ENCODE measurements at regions not wholly inside any gene's neighbourhood (a gene's known extent, or its start where the extent isn't known, plus 50 kb on each side); places are given as distances from the start of the nearest gene placed in this dataset.
A peak's percentile ranks its signal among the peaks of the same experiment; 100 is the strongest.

DNA sequence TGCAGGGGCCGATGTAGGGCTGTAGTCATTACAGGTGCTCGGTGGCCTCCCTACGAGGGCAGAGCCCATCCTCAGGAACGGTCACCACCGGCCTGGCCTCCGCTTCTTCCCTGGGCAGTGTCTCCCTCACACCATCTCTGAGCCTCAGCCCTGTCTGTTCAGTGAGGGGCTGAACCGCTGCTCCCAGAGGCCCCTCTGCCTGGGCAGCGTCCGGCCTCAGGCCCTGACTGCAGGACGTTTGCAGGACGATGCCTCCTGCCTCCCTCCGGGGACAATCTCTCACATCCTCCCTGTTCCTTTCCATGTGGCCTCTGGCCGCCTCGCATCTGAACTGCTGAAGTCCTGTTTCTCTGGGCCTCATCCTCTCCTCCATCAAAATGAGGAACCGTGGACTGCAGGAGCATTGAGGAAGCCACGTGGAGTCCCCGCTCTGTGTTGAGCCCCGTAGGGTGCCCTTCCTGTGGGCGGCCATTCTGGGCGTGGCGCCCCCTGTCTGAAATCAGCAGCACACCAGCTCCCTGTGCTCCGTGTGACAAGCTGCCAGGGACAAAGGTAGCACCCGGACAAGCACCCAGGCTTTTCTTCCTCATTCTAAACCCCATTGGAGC lies 933.5 kb downstream of the BRD1 start:
- Histone ChIP-seq H3K27ac (ENCODE audit: low read depth, low read length) (no peak overlapping the region), H3K4me1 (ENCODE audit: control insufficient read depth, low read length) (no peaks in the 10 kb centered on the region), H3K4me2 (ENCODE audit: low read length) (no peak overlapping the region), H3K36me3 (ENCODE audit: control insufficient read depth, low read length) (no peaks in the 10 kb centered on the region), H3K9me2 (replicated peaks; ENCODE audit: control insufficient read depth, low read length) (no peaks in the 10 kb centered on the region), H3K9me3 (ENCODE audit: control insufficient read depth, insufficient read depth, low read length) (no peaks in the 10 kb centered on the region), H3K79me2 (ENCODE audit: control insufficient read depth, low read length) (no peaks in the 10 kb centered on the region), H3K27me3 (ENCODE audit: control insufficient read depth, low read length) (no peaks in the 10 kb centered on the region), H4K20me1 (ENCODE audit: control insufficient read depth, insufficient read depth, low read depth, low read length) (no peaks in the 10 kb centered on the region), H3K4me3 (ENCODE audit: low read length) (no peak overlapping the region), H3F3A (ENCODE audit: control insufficient read depth, insufficient read depth) (no peaks in the 10 kb centered on the region)
- TF ChIP-seq, protein P1, sequence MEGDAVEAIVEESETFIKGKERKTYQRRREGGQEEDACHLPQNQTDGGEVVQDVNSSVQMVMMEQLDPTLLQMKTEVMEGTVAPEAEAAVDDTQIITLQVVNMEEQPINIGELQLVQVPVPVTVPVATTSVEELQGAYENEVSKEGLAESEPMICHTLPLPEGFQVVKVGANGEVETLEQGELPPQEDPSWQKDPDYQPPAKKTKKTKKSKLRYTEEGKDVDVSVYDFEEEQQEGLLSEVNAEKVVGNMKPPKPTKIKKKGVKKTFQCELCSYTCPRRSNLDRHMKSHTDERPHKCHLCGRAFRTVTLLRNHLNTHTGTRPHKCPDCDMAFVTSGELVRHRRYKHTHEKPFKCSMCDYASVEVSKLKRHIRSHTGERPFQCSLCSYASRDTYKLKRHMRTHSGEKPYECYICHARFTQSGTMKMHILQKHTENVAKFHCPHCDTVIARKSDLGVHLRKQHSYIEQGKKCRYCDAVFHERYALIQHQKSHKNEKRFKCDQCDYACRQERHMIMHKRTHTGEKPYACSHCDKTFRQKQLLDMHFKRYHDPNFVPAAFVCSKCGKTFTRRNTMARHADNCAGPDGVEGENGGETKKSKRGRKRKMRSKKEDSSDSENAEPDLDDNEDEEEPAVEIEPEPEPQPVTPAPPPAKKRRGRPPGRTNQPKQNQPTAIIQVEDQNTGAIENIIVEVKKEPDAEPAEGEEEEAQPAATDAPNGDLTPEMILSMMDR (IDR thresholded peaks at IDR 0.05; ENCODE audit: low read depth, low read length, poor library complexity, severe bottlenecking): peak; percentile 74
- no peak for TF ChIP-seq EZH2phosphoT487 (IDR thresholded peaks at IDR 0.05; ENCODE audit: borderline replicate concordance, low read length)

DNA sequence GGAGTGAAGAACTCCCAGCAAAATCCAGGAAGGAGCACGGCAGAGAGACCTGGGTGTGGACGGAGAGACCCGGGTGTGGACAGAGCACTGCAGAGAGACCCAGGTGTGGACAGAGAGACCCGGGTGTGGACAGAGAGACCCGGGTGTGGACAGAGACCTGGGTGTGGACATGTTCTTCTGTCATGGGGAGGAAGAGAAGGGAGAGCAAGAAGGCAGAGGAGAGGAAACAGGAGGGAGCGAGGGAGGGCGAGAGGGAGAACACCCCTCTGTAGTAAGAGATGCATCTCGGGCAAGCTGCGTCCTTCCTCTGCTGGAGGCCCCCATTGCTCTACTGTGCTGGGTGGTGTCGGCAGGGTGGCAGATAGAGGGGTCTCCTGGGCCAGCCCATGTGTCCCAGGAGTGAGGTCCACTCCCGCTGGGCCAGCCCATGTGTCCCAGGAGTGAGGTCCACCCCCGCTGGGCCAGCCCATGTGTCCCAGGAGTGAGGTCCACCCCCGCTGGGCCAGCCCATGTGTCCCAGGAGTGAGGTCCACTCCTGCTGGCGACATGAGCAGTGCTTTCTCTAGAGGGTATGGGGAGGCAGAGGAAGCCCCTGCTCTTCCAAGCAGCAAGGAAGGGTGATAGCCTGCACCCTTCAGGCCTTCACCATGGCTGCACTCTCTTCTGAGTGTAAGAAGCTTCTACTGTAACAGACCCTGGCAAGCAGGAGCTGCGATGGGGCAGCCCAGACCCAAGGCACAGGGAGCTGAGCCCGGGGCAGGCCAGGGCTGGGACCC lies 934.2 kb downstream of the BRD1 start:
- H3F3A ChIP-seq (ENCODE audit: control insufficient read depth, insufficient read depth): no peaks in the 10 kb centered on the region
- H3K9me2 ChIP-seq (replicated peaks; ENCODE audit: control insufficient read depth, low read length): no peaks in the 10 kb centered on the region
- H3K27me3 ChIP-seq (ENCODE audit: control insufficient read depth, low read length): no peaks in the 10 kb centered on the region
- H4K20me1 ChIP-seq (ENCODE audit: control insufficient read depth, insufficient read depth, low read depth, low read length): no peaks in the 10 kb centered on the region
- no peaks in the 10 kb centered on the region for H3K9me3 ChIP-seq (ENCODE audit: control insufficient read depth, insufficient read depth, low read length)
- no peaks in the 10 kb centered on the region for H3K79me2 ChIP-seq (ENCODE audit: control insufficient read depth, low read length)
- TF ChIP-seq, protein P1 (IDR thresholded peaks at IDR 0.05; ENCODE audit: low read depth, low read length, poor library complexity, severe bottlenecking): no peak
- no peak for TF ChIP-seq EZH2phosphoT487 (IDR thresholded peaks at IDR 0.05; ENCODE audit: borderline replicate concordance, low read length)
- H3K4me3 ChIP-seq (ENCODE audit: low read length): no peak overlapping the region
- no peaks in the 10 kb centered on the region for H3K4me1 ChIP-seq (ENCODE audit: control insufficient read depth, low read length)
- H3K27ac ChIP-seq (ENCODE audit: low read depth, low read length): no peak overlapping the region
- no peak overlapping the region for H3K4me2 ChIP-seq (ENCODE audit: low read length)
- no peaks in the 10 kb centered on the region for H3K36me3 ChIP-seq (ENCODE audit: control insufficient read depth, low read length)

DNA sequence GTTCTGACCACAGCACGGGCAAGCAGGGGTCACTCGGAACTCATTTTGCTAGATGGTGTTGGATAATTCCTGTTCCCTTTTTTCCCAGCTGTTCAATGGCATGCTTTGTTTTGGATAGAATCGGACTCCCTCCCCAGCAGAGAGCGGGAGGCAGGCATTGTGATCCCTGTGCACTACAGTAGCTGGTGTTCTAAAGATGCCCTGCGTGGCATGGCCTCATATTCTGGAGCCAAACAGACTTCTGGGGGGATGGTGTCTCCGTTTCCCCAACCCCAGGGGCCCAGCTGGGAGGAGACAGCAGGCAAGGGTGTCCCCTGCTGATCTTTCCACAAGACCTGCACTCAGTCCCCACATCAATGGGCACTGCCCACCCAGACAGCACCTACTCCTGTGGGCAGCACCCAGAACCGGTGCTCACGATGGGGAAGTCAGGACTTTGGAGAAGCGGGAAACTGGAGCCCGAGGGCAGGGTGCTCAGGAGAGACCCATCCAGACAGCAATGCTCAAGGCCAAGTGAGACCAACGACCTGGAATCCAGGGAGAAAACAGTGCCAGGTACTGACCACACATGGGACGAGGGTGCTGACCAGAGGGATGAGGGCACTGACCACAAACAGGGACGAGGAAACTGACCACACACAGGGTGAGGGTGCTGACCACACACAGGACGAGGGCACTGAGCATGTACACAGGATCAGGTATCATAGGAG lies 934.9 kb downstream of the BRD1 start:
- Histone ChIP-seq H3K27ac (ENCODE audit: low read depth, low read length) (no peak overlapping the region), H3K36me3 (ENCODE audit: control insufficient read depth, low read length) (no peaks in the 10 kb centered on the region), H3K9me3 (ENCODE audit: control insufficient read depth, insufficient read depth, low read length) (no peaks in the 10 kb centered on the region), H3K9me2 (replicated peaks; ENCODE audit: control insufficient read depth, low read length) (no peaks in the 10 kb centered on the region), H3K27me3 (ENCODE audit: control insufficient read depth, low read length) (no peaks in the 10 kb centered on the region), H3K79me2 (ENCODE audit: control insufficient read depth, low read length) (no peaks in the 10 kb centered on the region), H3F3A (ENCODE audit: control insufficient read depth, insufficient read depth) (no peaks in the 10 kb centered on the region), H4K20me1 (ENCODE audit: control insufficient read depth, insufficient read depth, low read depth, low read length) (no peaks in the 10 kb centered on the region), H3K4me2 (ENCODE audit: low read length) (no peak overlapping the region), H3K4me1 (ENCODE audit: control insufficient read depth, low read length) (no peaks in the 10 kb centered on the region), H3K4me3 (ENCODE audit: low read length) (no peak overlapping the region)
- TF ChIP-seq, protein P1 (IDR thresholded peaks at IDR 0.05; ENCODE audit: low read depth, low read length, poor library complexity, severe bottlenecking): no peak
- no peak for TF ChIP-seq EZH2phosphoT487 (IDR thresholded peaks at IDR 0.05; ENCODE audit: borderline replicate concordance, low read length)
